Esophagus muscularis mucosa (tissue), 4 donors: ENCODE measurements at regions not wholly inside any gene's neighbourhood (a gene's known extent, or its start where the extent isn't known, plus 50 kb on each side); places are given as distances from the start of the nearest gene placed in this dataset.

Experiments used
- DNase-seq: peaks from one replicate; pipeline ENCODE4 v3.0.0-alpha.2; 2017; ENCODE audit errors: extremely low spot score
- H3K27ac ChIP-seq, 4 donors: fragments of 200-600 bp; sonication (generic); replicated peaks in 1 of 4; 1 replicate in 3 of 4; 2 replicates in 1 of 4; pipeline ENCODE4 v1.5.1; 2016 to 2019; ENCODE audit warnings: mild to moderate bottlenecking in 1 of 4
- H3K27me3 ChIP-seq, 4 donors: fragments of 200-600 bp; sonication (generic); one replicate each; pipeline versions ENCODE4 v1.5.1 to v1.6.0; 2016 to 2019
- H3K36me3 ChIP-seq, 4 donors: fragments of 200-600 bp; sonication (generic); one replicate each; pipeline ENCODE4 v1.5.1; 2016 to 2019
- H3K4me1 ChIP-seq, 4 donors: fragments of 200-600 bp; sonication (generic); one replicate each; pipeline ENCODE4 v1.5.1; 2016 to 2019
- H3K4me3 ChIP-seq, 4 donors: fragments of 200-600 bp; sonication (generic); 1 replicate in 2 of 4; 2 replicates in 2 of 4; pipeline ENCODE4 v1.5.1; 2016 to 2019; ENCODE audit warnings: mild to moderate bottlenecking in 4 of 4, moderate library complexity in 1 of 4
- H3K9me3 ChIP-seq, 4 donors: fragments of 200-600 bp; sonication (generic); 1 replicate in 3 of 4; 2 replicates in 1 of 4; pipeline ENCODE4 v1.5.1; 2016 to 2019
- CTCF ChIP-seq, 3 experiments: fragments of 200-600 bp in 2 of 3; fragments of 450-650 bp in 1 of 3; sonication (generic) in 2 of 3; IDR thresholded peaks; one replicate each; pipeline ENCODE4 v1.5.1; 2017 to 2019; ENCODE audit warnings: antibody characterized with exemption in 3 of 3, mild to moderate bottlenecking in 2 of 3, moderate library complexity in 1 of 3
- EP300 ChIP-seq: sonication (generic); formaldehyde crosslinking; IDR thresholded peaks from one replicate; pipeline ENCODE4 v1.6.1; 2017; ENCODE audit warnings: antibody characterized with exemption
- POLR2A ChIP-seq: fragments of 450-650 bp; IDR thresholded peaks from one replicate; pipeline ENCODE4 v1.6.1; 2017; ENCODE audit warnings: antibody characterized with exemption, moderate library complexity, mild to moderate bottlenecking, low read depth
- POLR2AphosphoS5 ChIP-seq, 2 donors: sonication (generic); formaldehyde crosslinking; IDR thresholded peaks; one replicate each; pipeline ENCODE4 v1.6.1; 2017; ENCODE audit warnings: antibody characterized with exemption in 2 of 2
- WGBS: methylation state at CpG from one replicate; pipeline ENCODE4 v1.1.5; 2018; 5-methylcytosine and 5-hydroxymethylcytosine counted together
- intact Hi-C: fragments of 100-400 bp; cut with DNase I; formaldehyde crosslinking; loops from one replicate; pipeline ENCODE4 v1.15.1; 2023

GRCh38 chr20:22403632-22404361 lies 180.6 kb downstream of the FOXA2 start:
- Histone ChIP-seq H3K27ac (no peak overlapping the region), H3K27me3 (peaks cover 0 to 31% (median 0%) of the 10 kb centered on the region in 4 donors), H3K9me3 (no peaks in the 10 kb centered on the region), H3K36me3 (no peaks in the 10 kb centered on the region), H3K4me3 (peak overlapping the region; percentile 33 to 47 (median 36)), H3K4me1 (peaks cover 0 to 19% (median 18%) of the 10 kb centered on the region in 4 donors)
- no peak for DNase-seq
- WGBS, result 14% methylated on average over 13 of the region's 13 CpGs
- intact Hi-C loops, result no loop called here
- TF ChIP-seq CTCF (IDR thresholded peaks at IDR 0.05) (no peak), POLR2A (no peak), POLR2AphosphoS5 (IDR thresholded peaks at IDR 0.05) (no peak), EP300 (no peak)

- peak overlapping the region; percentile 33 to 47 (median 36) for H3K4me3 ChIP-seq
- peaks cover 0 to 31% (median 0%) of the 10 kb centered on the region in 4 donors for H3K27me3 ChIP-seq
- intact Hi-C loops, result no loop called here
Measured at GRCh38 chr20:22403022-22403631, 181.2 kb downstream of the FOXA2 start.

DNA sequence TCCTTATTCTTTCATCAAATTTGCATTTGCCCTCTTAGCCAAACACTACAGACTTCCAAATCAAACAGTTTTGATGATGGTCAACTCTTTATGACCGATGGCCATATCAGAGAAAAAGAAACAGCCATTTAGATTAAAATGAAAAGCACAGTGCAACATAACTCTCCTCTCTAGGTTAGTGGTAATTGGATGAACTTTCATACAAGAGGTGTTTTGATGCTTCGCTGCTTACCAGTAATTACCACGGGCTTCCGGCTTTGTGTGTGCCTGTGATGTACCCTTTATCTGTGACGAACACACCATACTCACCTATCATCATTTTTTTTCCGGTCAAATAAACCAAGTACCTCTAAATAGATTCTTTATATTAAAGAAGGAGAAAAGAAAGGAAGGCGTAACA lies 181.8 kb downstream of the FOXA2 start:
- peaks cover 0 to 27% (median 0%) of the 10 kb centered on the region in 4 donors for H3K27me3 ChIP-seq
- H3K36me3 ChIP-seq, result no peaks in the 10 kb centered on the region
- peaks cover 0 to 19% (median 18%) of the 10 kb centered on the region in 4 donors for H3K4me1 ChIP-seq
- H3K27ac ChIP-seq, result no peak overlapping the region
- H3K9me3 ChIP-seq, result no peaks in the 10 kb centered on the region
- TF ChIP-seq EP300, result no peak
- TF ChIP-seq POLR2A, result no peak
- intact Hi-C loops, result no loop called here
- DNase-seq, result no peak
- 85% methylated on average over 7 of the region's 7 CpGs for WGBS
- no peak overlapping the region for H3K4me3 ChIP-seq

More at GRCh38 chr20:22403022-22403631, 181.2 kb downstream of the FOXA2 start:
- no peak for DNase-seq
- peaks cover 0 to 19% (median 18%) of the 10 kb centered on the region in 4 donors for H3K4me1 ChIP-seq
- H3K9me3 ChIP-seq, result no peaks in the 10 kb centered on the region
- no peak overlapping the region for H3K27ac ChIP-seq
- TF ChIP-seq POLR2A, result no peak
- no peak for TF ChIP-seq CTCF (IDR thresholded peaks at IDR 0.05)
- whole genome bisulfite sequencing, result 26% methylated on average over 13 of the region's 13 CpGs
- H3K36me3 ChIP-seq, result no peaks in the 10 kb centered on the region

DNA sequence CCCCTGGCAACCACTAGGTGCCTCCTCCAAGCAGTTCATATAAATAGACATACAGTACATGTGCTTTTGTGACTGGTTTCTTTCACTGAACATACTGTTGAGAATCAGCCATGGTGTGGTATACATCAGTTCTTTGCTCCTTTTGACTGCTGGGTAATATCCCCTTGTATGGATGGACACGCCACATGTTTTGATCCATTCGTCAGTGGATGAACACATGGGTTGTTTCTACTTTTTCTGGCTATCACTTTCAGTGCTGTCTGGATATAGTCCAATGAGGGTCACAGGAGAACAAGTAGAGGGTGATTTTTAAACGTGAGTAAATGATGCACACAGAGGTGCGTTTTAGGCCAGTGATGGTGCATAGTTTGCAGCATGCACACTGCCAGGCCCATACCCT lies 183.9 kb downstream of the FOXA2 start:
- peaks cover 0 to 19% (median 18%) of the 10 kb centered on the region in 4 donors for H3K4me1 ChIP-seq

GRCh38 chr20:22394583-22394982 lies 189.8 kb downstream of the FOXA2 start:
- Histone ChIP-seq H3K4me1 (no peaks in the 10 kb centered on the region), H3K9me3 (no peaks in the 10 kb centered on the region), H3K27ac (no peak overlapping the region), H3K27me3 (peaks cover 0 to 23% (median 0%) of the 10 kb centered on the region in 4 donors), H3K4me3 (no peak overlapping the region), H3K36me3 (no peaks in the 10 kb centered on the region)
- DNase-seq, result no peak
- intact Hi-C loops, result no loop called here
- no peak for TF ChIP-seq POLR2A
- no peak for TF ChIP-seq CTCF (IDR thresholded peaks at IDR 0.05)
- TF ChIP-seq POLR2AphosphoS5 (IDR thresholded peaks at IDR 0.05), result no peak
- no peak for TF ChIP-seq EP300
- WGBS, result 63% methylated on average over 1 of the region's 1 CpG

More for the DNA sequence above, 183.9 kb downstream of the FOXA2 start:
- H3K36me3 ChIP-seq, result no peaks in the 10 kb centered on the region
- no peaks in the 10 kb centered on the region for H3K9me3 ChIP-seq
- no peak for DNase-seq
- 65% methylated on average over 4 of the region's 4 CpGs for WGBS
- intact Hi-C loops, result no loop called here
- H3K27ac ChIP-seq, result no peak overlapping the region
- no peak overlapping the region for H3K4me3 ChIP-seq
- no peak for TF ChIP-seq POLR2A
- no peak for TF ChIP-seq EP300
- no peak for TF ChIP-seq POLR2AphosphoS5 (IDR thresholded peaks at IDR 0.05)
- peaks cover 0 to 26% (median 0%) of the 10 kb centered on the region in 4 donors for H3K27me3 ChIP-seq
